Amniotic stem cell (primary cell): ENCODE measurements at regions not wholly inside any gene's neighbourhood (a gene's known extent, or its start where the extent isn't known, plus 50 kb on each side); places are given as distances from the start of the nearest gene placed in this dataset.

ENCODE experiments used
- DNase-seq: peaks from one replicate; lab custom pipeline; 2025; lab: John Stamatoyannopoulos, UW

DNA sequence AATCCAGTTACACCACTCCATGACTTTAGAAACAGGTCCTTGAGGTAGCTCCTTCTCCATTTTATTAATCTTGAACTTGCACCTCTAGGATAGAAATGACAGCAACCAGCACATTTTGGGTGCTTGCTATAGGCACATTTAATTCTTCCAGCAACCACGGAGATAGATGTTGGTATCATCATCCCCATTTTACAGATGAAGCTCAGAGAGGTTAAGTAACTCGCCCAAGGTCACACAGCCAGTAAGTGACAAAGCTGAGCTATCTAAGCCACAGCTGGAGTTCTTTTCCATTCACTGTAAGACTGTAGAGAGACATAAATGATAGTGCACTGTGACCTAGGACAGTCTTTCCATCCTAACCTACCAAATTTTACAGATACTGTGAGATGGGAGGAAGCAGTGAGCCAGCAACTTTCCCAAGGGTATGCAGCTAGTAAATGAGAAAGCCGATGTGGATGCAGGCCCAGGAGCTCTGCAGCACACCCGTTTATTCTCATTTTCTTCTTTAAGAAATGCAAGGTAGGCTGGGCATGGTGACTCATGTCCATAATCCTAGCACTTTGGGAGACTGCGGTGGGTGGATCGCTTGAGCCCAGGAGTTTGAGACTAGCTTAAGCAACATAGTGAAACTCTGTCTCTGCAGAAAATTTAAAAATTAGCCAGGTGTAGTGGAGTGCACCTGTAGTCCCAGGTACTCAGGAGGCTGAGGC lies 103.2 kb downstream of the TBX5 start:
- no peak for DNase-seq

DNA sequence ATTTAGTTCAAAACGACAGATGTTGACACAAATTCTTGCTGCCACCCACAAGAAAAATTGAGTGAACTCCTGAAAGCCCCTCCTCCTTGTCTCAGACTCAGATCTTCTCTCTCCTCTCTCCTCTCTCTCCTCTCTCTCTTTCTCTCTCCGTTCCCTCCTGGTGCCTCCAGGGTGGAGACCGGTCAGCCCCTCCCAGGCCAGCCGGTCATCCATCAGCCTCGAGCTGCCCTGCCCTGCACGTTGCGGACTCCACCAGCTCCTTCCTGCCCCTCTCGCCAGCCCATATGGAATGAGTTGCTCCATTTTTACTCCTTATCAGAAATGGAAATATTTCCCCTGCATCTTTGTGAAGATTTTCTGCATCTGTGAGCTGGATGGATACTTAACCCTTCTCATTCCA lies 103.8 kb downstream of the TBX5 start:
- DNase-seq: no peak

DNA sequence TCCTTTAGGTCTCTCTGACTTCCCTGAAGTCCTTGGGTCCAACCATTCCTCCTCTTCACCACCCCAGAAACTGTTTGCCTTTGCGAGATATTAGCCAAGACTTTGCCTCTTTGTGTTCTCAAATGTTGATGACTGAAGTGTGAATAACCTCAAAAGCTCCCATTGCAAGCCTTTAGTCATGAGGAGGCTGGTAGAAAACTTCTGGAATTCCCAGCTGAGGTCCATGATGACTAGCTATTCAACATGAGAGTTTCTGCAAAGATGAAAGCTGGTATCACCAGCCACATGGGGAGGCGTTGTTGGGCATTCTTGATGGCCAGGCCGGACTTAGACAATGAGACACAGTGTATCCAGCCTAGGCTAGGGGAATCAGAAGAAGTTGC lies 111.7 kb downstream of the TBX5 start:
- DNase-seq: no peak

DNA sequence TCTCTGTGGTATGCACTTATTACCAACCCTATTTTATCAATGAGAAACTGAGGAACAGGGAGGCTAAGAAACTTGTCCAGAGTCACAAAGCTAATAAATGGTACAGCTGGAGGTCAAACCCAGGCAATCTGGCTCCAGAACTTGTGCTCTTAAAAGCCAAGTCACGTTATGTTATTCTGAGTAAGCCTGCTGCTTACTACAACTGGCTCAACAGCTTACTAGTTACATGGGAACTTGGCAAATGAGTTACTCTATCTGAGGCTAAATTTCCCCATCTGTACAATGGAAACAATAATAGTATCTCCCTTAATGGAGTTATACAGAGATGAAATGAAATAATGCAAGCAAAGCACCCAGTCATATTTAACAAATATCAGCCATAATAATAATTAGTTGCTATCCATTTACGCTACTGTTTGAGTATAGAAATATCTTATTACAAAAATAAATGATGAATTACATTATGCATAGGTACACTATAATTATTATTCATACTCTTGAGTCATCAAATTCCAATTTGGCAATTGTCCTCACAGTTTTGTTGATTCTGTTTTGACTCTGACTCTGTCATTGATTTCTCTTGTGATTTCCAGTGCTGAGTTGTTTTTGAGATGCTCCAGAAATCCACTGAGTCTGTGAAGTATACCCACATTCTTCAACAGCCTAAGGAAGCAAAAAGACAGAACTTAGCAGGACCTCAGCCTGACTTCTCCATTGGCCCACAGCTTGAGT lies 112.2 kb downstream of the TBX5 start:
- DNase-seq: no peak

GRCh38 chr12:114293073-114293472 lies 112.9 kb downstream of the TBX5 start:
- DNase-seq: no peak

DNA sequence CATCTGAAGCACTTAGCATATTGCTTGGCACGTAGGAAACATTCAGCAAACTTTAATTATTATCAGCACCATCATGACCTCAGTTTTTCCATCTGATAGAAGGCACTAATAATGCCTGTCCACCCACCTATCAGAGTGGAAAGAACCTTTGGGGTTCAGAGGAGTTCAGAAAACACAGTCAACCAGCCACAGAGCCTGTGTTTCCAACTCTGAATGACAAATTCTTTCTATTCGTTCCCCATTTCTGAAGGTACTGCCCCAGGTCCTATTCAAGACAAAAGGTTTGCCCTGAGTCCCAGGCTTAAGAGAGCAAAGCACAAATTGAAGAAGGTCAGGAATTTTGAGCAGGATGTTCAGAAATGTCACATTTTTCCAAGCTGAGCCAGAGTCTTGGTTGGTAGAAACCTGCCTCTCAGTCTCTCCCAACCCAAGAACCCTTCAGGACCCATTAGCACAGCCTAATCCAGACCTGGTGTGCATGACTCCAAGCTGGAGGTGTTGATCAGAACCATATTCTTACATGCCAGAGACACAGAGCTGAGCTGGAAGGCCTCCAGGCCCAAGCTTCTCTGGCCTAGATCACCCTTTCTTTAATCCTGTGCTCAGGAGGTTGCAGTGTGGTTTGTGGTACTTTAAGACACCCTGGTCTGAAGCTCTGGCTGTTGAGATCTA lies 114.4 kb downstream of the TBX5 start:
- no peak for DNase-seq

GRCh38 chr12:114287821-114288525 lies 118.0 kb downstream of the TBX5 start:
- no peak for DNase-seq

DNA sequence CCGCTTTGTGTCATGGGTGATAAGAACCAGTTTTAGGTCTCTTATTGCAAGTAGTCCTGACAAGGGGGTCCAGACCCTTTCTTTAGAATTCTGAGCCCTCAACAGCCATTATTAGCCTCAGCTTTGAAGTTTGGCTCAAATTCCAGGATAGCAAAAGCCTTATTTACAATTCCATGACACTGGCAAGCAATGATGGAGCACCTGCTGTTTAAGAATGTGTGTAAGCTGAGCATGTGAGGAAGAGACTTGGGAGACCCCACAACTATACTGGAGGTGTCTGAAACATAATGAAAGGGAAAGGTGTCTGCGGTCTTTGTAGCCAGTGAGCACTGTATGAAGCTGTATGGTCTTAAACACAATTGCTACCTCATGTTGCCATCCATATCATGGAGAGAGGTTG lies 119.8 kb downstream of the TBX5 start:
- DNase-seq: no peak

- DNase-seq: no peak
Measured at GRCh38 chr12:114285554-114285953, 120.4 kb downstream of the TBX5 start.

GRCh38 chr12:114284041-114284440 lies 121.9 kb downstream of the TBX5 start:
- no peak for DNase-seq

DNA sequence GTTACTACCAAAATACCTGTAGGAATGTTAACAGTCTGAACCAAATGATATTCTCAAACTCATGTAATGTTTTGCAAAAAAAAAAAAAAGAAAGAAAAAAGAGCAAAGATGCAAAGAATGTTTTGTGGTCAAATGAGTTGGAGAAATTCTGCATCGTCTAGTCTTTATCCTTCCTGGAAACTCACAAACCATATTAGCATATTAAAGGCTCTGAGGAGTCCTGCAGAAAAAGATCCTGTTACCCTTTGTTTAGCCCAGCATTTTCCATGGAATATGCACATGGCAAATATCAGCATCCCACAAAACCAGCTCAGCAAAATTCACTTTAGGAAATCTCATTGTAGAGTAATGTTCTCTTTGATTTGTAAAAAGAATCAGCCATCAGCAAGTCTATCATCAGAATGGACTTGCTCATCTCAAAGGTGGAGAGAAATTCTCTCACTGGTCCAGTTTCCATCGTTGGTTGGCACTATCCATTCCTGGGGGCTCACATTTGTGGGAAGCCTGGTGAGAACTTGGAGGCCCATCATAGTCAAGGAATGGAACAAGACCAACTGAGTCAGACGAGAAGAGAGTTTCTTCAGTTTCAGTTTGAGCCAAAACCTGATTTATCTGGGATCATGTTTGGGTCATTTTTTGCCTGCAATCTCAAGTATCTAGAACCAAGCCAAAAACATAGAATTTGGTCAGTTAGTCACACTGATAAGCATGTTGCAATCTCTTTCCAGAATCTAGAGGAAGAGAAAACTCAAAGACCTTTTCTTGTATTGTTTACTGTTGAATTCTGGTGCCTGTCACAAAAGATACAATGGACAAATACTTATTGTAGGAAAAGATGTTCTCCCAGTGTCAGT lies 129.8 kb downstream of the TBX5 start:
- DNase-seq: no peak

DNA sequence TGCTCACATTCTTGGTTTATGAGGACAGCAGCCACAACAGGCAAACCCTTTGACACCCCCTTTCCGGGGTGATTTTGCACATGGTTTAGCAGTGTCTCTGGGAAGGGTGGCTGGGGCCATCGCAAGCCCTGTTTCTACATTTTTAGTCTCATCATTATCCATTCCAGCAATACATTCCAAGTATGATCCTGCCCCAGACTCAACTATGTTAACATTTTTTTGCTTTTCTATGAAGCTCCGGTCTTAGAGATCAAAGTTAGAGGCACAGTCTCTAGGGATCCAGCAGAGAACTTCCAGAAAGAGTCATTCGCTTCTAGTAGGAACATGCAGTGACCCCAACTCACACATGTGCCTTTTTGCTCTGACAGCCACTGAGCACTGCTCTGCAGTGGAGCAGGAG lies 130.9 kb downstream of the TBX5 start:
- DNase-seq: no peak

DNA sequence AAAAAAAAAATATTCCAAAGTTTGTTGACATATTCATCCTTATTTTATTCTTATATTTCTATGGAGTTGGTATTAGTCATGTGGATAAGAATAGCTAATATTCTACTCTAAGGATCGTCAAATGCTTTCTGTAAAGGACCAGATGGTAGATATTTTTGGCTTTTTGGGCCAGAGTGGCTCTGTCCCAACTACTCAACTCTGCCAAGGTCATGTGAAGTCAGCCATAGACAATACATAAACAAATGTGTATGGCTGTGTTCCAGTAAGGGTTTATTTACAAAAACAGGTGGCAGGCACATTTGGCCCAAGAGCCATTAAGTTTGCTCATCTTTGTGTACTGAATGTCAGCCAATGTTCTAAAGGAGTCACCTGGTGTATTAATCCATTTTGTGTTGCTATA lies 131.8 kb downstream of the TBX5 start:
- no peak for DNase-seq

DNA sequence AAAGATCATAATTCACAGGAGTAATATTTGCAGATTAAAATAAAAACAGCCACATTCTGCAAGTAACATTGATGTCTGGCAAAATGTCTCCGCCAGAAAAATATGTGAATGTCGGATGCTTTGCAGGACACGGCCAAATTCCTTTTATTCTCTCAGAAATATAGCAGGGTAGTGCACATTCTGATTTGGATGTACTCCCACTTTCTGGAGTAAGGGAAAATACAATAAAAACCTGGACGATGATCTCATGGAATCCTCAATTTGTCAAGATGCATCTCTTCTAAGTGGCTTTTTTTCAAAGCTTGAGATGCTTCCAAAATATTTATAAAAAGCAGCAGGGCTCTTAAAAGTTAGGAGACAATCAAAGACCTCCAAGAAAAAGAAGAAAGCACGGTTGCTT lies 133.3 kb downstream of the TBX5 start:
- DNase-seq: no peak

- no peak for DNase-seq
Measured at GRCh38 chr12:114272071-114272470, 133.9 kb downstream of the TBX5 start.

- DNase-seq: no peak
Measured at GRCh38 chr12:114269153-114269552, 136.8 kb downstream of the TBX5 start.

- no peak for DNase-seq
Measured at GRCh38 chr12:114266536-114266935, 139.4 kb downstream of the TBX5 start.

GRCh38 chr12:114265036-114265435 lies 140.9 kb downstream of the TBX5 start:
- DNase-seq: no peak

DNA sequence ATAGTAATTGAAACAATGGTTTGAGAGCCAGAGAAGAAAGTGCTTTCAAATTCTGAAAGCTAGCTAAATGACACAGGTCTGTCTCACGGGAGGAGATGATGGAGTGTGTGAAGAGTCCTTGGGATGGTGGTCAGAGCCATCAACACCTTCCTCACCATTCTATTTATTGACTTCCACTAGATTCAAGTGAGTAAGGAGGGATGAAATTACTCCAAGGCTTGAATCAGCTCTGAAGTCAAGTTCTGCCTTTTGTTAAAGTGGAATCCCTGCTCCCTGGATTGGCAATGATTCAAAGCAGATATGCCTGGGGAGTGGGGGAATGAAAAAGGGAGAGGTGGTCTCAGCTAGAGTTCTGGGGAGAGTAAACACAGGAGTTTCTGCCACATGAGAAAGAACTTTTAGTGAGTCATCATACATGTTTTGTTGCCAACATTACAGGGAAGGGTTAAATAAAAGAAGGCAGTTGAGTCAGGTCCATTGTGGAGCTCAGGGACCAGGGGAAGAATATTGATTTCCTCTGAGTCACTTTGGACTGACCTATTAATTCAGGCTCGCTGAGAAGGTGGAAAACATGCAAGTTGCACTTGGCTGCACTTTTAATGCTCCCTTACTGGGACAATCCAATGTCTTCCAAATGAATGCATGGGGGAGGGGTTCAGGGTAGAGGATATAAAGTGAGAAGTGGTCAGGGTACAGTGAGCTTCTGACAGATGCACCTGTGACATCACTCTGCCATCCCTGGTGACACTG lies 142.7 kb downstream of the TBX5 start:
- DNase-seq: no peak

DNA sequence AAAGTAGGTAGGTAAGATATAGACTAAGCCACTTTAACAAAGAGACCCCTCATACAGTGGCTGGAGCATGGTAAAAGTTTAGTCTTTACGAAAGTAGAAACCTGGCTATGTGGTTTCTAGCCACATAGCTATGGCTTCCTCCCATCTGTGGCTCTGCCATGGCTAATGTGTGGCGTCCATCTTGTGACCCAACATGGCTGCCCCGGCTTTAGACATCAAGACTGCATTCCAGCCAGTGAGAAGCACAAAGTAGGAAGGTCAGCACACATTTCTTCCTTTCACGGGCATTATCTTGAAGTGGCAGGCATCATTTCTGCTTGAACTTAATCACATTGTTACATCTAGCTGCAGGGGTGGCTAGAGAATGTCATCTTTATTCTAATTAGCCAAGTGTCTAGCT lies 148.3 kb downstream of the TBX5 start:
- no peak for DNase-seq

GRCh38 chr12:114254998-114255397 lies 150.9 kb downstream of the TBX5 start:
- no peak for DNase-seq
